ENCODE measurements at regions not wholly inside any gene's neighbourhood (a gene's known extent, or its start where the extent isn't known, plus 50 kb on each side); places are given as distances from the start of the nearest gene placed in this dataset.

DNA sequence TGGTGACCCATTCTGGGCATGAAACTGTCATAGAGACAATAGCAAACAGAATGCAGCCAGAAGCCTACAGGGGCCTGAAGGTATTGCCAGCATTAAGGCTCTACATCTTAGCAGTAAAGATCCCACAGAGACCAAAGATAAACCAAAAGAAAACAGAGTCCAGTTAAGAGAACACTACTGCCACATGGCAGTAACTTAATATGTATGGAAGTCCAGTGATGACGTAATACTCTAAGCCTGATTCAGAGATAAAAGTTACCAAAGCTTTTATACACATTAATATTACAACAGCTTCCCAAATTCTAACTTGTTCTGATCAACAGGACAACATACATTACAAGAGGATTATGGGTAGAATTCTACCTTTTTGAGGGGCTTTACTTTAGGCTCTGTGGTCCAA, 371.5 kb downstream of the PRELID2 start:
- no peaks in the 10 kb centered on the region for H3K4me1 ChIP-seq (ENCODE audit: control insufficient read depth, extremely low read depth, insufficient read depth, low read length)
- H2AFZ ChIP-seq (ENCODE audit: control insufficient read depth, low read length) = no peak overlapping the region
- FAIRE-seq (no peak), DNase-seq (ENCODE audit: low read depth, low spot score) (no peak)
- no peaks in the 10 kb centered on the region for H3K79me2 ChIP-seq (ENCODE audit: control insufficient read depth, insufficient read depth, low read length)
- no peaks in the 10 kb centered on the region for H3K36me3 ChIP-seq (ENCODE audit: control insufficient read depth in 2 of 2, extremely low read depth in 1 of 2, insufficient read depth in 2 of 2, low read length in 2 of 2)
- H4K20me1 ChIP-seq (ENCODE audit: control insufficient read depth, extremely low read depth, insufficient read depth, low read length) = no peaks in the 10 kb centered on the region
- no peak overlapping the region for H3K27ac ChIP-seq (ENCODE audit: control insufficient read depth, insufficient read depth, low read length)
- TF ChIP-seq EZH2 (IDR thresholded peaks at IDR 0.05; ENCODE audit: low read length) = no peak
- TF ChIP-seq, protein P1, sequence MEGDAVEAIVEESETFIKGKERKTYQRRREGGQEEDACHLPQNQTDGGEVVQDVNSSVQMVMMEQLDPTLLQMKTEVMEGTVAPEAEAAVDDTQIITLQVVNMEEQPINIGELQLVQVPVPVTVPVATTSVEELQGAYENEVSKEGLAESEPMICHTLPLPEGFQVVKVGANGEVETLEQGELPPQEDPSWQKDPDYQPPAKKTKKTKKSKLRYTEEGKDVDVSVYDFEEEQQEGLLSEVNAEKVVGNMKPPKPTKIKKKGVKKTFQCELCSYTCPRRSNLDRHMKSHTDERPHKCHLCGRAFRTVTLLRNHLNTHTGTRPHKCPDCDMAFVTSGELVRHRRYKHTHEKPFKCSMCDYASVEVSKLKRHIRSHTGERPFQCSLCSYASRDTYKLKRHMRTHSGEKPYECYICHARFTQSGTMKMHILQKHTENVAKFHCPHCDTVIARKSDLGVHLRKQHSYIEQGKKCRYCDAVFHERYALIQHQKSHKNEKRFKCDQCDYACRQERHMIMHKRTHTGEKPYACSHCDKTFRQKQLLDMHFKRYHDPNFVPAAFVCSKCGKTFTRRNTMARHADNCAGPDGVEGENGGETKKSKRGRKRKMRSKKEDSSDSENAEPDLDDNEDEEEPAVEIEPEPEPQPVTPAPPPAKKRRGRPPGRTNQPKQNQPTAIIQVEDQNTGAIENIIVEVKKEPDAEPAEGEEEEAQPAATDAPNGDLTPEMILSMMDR (optimal IDR thresholded peaks at IDR 0.05 in 1 of 3, IDR thresholded peaks at IDR 0.05 in 1 of 3, conservative IDR thresholded peaks at IDR 0.05 in 1 of 3; ENCODE audit: extremely low read depth in 1 of 3, insufficient read depth in 2 of 3, low read length in 3 of 3) = peak in 1 of 3 experiments; percentile 3
- no peak overlapping the region for H3K4me3 ChIP-seq (ENCODE audit: control insufficient read depth in 2 of 3, extremely low read depth in 1 of 3, insufficient read depth in 2 of 3, low read depth in 1 of 3, low read length in 3 of 3)
- H3K9ac ChIP-seq (ENCODE audit: control insufficient read depth, extremely low read depth, insufficient read depth, low read length) = no peak overlapping the region
- H3K9me3 ChIP-seq (ENCODE audit: control insufficient read depth, low read depth, low read length) = no peaks in the 10 kb centered on the region
- dilution Hi-C loops (cut with MboI; ENCODE audit: extremely low pct_ligation_motif_present, low sequenced_read_pairs) = no loop called here
- H3K4me2 ChIP-seq (ENCODE audit: control insufficient read depth, extremely low read depth, insufficient read depth, low read depth, low read length) = no peak overlapping the region
- H3K27me3 ChIP-seq (ENCODE audit: control insufficient read depth, extremely low read depth, insufficient read depth, low read length) = no peaks in the 10 kb centered on the region
- no peaks in the 10 kb centered on the region for H3K9me1 ChIP-seq (ENCODE audit: control insufficient read depth, extremely low read depth, insufficient read depth, low read length)

DNA sequence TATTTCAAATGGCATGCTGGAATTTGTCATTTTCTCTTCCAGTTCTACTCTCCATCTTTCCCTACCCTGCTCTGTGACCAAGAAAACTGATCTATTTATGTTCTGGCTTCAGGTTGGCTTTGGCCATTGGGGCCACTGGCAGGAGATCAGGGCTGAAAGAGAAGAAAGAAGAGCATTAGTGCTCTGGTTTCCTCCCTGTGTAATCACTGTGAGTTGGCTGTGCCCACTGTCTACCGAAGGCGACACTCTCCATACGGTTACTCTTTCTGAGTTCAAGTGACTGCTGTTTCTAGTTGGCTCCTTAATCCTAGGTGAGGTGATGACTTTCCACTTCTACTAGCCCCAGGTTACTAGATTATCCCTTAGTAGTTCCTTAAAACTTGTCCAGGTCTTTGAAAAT, 372.6 kb downstream of the PRELID2 start:
- Histone ChIP-seq H2AFZ (ENCODE audit: control insufficient read depth, low read length) (no peak overlapping the region), H3K9me3 (ENCODE audit: control insufficient read depth, low read depth, low read length) (no peaks in the 10 kb centered on the region), H3K4me1 (ENCODE audit: control insufficient read depth, extremely low read depth, insufficient read depth, low read length) (no peaks in the 10 kb centered on the region), H4K20me1 (ENCODE audit: control insufficient read depth, extremely low read depth, insufficient read depth, low read length) (no peaks in the 10 kb centered on the region), H3K4me2 (ENCODE audit: control insufficient read depth, extremely low read depth, insufficient read depth, low read depth, low read length) (no peak overlapping the region), H3K27ac (ENCODE audit: control insufficient read depth, insufficient read depth, low read length) (no peak overlapping the region), H3K9ac (ENCODE audit: control insufficient read depth, extremely low read depth, insufficient read depth, low read length) (no peak overlapping the region), H3K9me1 (ENCODE audit: control insufficient read depth, extremely low read depth, insufficient read depth, low read length) (no peaks in the 10 kb centered on the region), H3K79me2 (ENCODE audit: control insufficient read depth, insufficient read depth, low read length) (no peaks in the 10 kb centered on the region), H3K36me3 (ENCODE audit: control insufficient read depth in 2 of 2, extremely low read depth in 1 of 2, insufficient read depth in 2 of 2, low read length in 2 of 2) (no peaks in the 10 kb centered on the region), H3K4me3 (ENCODE audit: control insufficient read depth in 2 of 3, extremely low read depth in 1 of 3, insufficient read depth in 2 of 3, low read depth in 1 of 3, low read length in 3 of 3) (no peak overlapping the region), H3K27me3 (ENCODE audit: control insufficient read depth, extremely low read depth, insufficient read depth, low read length) (no peaks in the 10 kb centered on the region)
- FAIRE-seq (no peak), DNase-seq (ENCODE audit: low read depth, low spot score) (no peak)
- TF ChIP-seq, protein P1 (optimal IDR thresholded peaks at IDR 0.05 in 1 of 3, IDR thresholded peaks at IDR 0.05 in 1 of 3, conservative IDR thresholded peaks at IDR 0.05 in 1 of 3; ENCODE audit: extremely low read depth in 1 of 3, insufficient read depth in 2 of 3, low read length in 3 of 3) = no peak
- TF ChIP-seq EZH2 (IDR thresholded peaks at IDR 0.05; ENCODE audit: low read length) = no peak
- dilution Hi-C loops (cut with MboI; ENCODE audit: extremely low pct_ligation_motif_present, low sequenced_read_pairs) = no loop called here

Data from keratinocyte (primary cell).